Fibroblast of the conjunctiva (primary cell): ENCODE measurements at regions not wholly inside any gene's neighbourhood (a gene's known extent, or its start where the extent isn't known, plus 50 kb on each side); places are given as distances from the start of the nearest gene placed in this dataset.
"Not testable (repeated sequence)": the region's sequence is repeated elsewhere in the genome, so short reads cannot be mapped to it uniquely, and the experiment has no call there.

Experiments used
- DNase-seq: peaks from one replicate; pipeline ENCODE4 v3.0.0-alpha.2; 2010; ENCODE audit warnings: low read depth

GRCh38 chr1:163571950-163572349, 250.2 kb downstream of the NUF2 start:
- no peak for DNase-seq

GRCh38 chr1:163574119-163574518, 252.4 kb downstream of the NUF2 start:
- DNase-seq = no peak

- DNase-seq = no peak
These were observed 259.2 kb downstream of the NUF2 start for GRCh38 chr1:163580926-163581325.

GRCh38 chr1:163583661-163584181, 262.0 kb downstream of the NUF2 start:
- no peak for DNase-seq

GRCh38 chr1:163585796-163586195, 264.0 kb downstream of the NUF2 start:
- no peak for DNase-seq

- DNase-seq = no peak
These were observed 267.0 kb downstream of the NUF2 start for GRCh38 chr1:163588796-163589195.

- no peak for DNase-seq
These were observed 268.0 kb downstream of the NUF2 start for GRCh38 chr1:163589735-163590134.

- DNase-seq = not testable (repeated sequence)
These were observed 269.4 kb downstream of the NUF2 start for GRCh38 chr1:163591131-163591530.

- not testable (repeated sequence) for DNase-seq
These were observed 270.9 kb downstream of the NUF2 start for GRCh38 chr1:163592623-163593022.

GRCh38 chr1:163596106-163596505, 274.4 kb downstream of the NUF2 start:
- DNase-seq = not testable (repeated sequence)

- DNase-seq = no peak
These were observed 274.9 kb downstream of the NUF2 start for GRCh38 chr1:163596541-163597258.

GRCh38 chr1:163604321-163604720, 282.6 kb downstream of the NUF2 start:
- DNase-seq = no peak

- DNase-seq = no peak
These were observed 283.1 kb downstream of the NUF2 start for GRCh38 chr1:163604896-163605295.

GRCh38 chr1:163608979-163609378, 287.2 kb downstream of the NUF2 start:
- no peak for DNase-seq

GRCh38 chr1:163609858-163610257, 288.1 kb downstream of the NUF2 start:
- DNase-seq = no peak

- no peak for DNase-seq
These were observed 288.7 kb downstream of the NUF2 start for GRCh38 chr1:163610486-163610885.

GRCh38 chr1:163614361-163614760, 292.6 kb downstream of the NUF2 start:
- no peak for DNase-seq

GRCh38 chr1:163628034-163628773, 306.4 kb downstream of the NUF2 start:
- no peak for DNase-seq

- no peak for DNase-seq
These were observed 310.5 kb downstream of the NUF2 start for GRCh38 chr1:163632269-163632668.

GRCh38 chr1:163633366-163633765, 311.6 kb downstream of the NUF2 start:
- no peak for DNase-seq

GRCh38 chr1:163645676-163646075, 323.9 kb downstream of the NUF2 start:
- DNase-seq = not testable (repeated sequence)

GRCh38 chr1:163650624-163651023, 328.9 kb downstream of the NUF2 start:
- no peak for DNase-seq

GRCh38 chr1:163652441-163652840, 330.7 kb downstream of the NUF2 start:
- DNase-seq = no peak
